NCI-H226 (cell line): ENCODE measurements at regions not wholly inside any gene's neighbourhood (a gene's known extent, or its start where the extent isn't known, plus 50 kb on each side); places are given as distances from the start of the nearest gene placed in this dataset.

ENCODE experiments used
- DNase-seq: peaks from one replicate; pipeline ENCODE4 v3.0.0-alpha.2; 2015

DNA sequence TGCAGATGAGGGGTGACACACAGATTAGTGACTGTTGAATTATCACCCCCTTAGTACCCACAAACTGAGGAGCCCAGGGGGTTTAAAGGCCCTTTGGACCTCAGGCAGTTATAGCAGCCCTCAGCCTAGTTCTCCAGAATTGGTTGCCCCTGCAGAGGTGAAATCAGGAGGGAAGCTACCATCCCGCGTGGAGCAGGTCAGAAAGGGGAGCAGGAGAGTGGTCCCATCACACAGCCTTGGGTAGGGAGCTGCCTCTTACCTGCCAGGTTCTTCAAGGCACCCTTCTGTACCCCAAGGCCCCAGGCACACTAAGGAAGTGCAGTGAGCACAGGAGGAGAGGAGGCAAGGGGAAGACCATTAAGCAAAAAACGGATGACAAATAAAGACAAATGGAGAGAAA lies 121.2 kb upstream of the TNR start:
- no peak for DNase-seq

DNA sequence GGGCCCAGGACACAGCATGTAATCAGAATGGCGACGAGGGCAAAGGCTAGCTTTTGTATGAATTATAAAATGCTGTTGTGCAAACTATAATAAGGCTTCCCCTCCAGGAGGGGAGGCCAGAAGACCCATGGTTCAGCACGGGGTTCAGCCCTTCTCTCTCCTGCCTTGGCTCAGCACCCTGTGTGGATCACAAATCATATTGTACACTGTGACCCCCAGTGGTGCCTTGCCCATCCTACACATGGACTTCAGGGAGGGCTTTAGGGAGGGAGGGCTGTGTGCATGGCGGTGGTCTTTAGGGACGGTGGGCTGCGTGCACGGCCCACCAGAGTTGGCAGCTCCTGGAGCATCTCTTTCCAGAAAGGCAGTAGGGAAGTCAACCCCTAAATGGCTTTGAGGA lies 120.8 kb upstream of the TNR start:
- DNase-seq = no peak

DNA sequence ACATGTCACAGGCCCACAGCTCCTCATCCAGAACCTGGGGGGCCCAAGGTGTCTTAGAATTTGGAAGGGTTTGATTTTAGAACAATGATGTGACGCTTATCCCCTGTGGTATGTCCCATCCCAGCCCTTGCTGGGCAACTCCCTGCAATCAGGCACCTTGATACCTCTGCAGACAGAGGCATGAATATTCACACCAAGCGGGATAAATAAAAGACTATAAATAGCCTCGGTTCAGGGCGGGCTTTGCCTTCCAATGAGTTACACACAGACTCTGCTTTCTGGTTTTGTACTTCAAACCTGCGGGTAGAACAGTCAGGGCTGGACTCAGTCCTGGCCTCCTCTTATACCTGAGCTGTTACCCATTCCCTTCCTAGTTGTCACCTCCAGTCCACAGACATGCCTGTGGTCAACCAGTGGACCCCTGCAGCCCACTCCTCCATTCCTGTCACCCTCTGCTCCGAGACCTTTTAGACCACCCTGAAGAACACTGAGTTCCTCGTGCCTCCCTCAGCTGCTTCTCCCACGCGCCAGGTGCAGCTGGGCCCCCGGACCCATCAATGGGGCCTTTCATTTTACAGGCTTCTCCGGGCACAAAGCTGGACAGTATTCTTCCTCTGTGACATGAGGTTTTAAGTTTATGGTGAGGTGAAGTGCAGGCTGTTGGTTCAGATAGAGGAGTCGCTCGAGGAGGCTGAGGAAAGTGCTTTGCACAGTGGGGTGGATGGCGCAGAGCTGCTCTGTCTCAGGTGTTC lies 120.1 kb upstream of the TNR start:
- no peak for DNase-seq

DNA sequence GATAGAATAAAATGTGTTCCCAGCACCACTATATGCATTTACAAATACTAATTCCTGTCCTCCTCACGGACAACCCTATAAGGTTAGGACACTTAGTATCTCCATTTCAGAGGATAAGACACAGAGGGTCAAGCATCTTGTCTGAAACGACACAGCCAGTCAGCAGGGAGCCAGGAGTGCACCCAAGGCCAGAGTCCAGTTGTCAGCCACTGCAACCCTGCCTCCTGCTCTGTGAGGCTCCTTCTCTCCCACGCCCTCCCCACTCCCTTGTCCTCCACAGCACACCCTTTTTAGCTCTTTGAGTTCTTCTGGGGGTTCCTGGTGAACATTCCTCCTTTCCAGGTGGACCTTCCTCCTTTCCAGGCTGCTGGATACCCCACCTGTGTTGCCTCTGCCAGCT lies 119.0 kb upstream of the TNR start:
- no peak for DNase-seq

DNA sequence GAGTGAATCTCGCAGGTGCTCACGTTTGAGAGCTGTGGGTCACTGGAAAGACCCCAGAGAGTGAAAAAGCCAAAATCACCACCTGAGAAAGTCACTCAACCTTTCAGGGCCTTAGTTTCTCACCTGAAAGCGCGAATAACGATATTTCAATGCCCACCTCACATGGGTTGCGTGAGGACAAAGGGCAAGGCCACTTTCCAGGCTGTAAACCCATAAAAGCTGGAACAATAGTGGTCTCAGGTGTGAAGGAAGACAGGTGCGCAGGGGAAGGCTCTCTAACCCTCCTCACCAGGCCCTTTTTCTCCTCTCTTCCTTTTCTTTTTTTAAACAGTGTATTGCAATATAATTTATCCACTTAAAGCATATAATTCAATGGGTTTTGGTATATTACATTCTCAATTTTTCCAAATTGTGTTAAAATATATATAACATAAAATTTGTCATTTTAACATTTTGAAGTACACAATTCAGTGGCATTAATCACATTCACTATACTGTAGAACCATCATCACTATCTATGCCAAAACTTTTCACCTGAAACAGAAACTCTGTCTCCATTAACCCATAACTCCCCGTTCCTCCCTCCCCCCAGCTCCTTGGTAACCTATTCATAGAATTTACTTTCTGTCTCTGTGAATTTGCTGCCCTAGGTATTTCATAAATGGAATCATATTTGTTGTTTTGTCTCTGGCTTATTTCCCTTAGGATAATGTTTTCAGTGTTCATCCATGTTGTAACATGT lies 118.4 kb upstream of the TNR start:
- no peak for DNase-seq

DNA sequence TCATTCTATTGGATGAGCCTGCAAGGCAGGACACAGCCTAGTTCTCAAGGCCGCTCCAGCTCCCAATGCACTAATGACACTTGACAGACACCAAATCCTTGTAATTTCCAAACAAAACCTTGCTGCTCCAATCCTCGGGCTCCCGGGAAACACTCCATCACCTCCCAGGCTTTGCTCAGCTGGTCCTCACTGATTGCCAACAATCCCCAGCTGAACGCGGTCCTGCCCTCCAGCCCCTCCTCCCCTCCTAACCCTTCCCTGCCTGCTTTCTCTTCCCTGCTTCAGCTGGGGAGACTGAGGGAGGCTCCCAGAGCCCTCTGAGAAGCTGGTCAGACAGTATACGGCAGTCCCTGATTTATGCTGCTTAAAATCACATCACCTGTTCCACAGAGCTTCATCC lies 114.4 kb upstream of the TNR start:
- no peak for DNase-seq

DNA sequence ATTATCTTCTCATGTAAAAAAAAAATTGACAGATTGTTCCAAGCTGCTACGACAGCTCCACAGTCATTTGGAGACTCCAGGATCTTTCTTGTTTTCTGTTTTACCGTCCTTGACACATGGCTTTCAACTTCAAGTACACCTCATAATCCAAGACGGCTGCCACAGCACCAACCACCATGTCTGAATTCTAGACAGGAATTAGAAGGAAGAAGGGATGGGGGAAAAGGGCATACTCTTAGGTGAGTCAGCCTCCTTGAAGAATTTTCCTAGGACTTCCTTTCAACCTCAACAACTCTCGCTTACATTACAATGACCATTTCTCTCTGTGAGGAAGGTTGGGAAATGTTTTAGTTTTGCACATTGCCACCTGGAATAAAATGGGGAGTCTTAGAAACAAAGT lies 110.3 kb upstream of the TNR start:
- DNase-seq = no peak

DNA sequence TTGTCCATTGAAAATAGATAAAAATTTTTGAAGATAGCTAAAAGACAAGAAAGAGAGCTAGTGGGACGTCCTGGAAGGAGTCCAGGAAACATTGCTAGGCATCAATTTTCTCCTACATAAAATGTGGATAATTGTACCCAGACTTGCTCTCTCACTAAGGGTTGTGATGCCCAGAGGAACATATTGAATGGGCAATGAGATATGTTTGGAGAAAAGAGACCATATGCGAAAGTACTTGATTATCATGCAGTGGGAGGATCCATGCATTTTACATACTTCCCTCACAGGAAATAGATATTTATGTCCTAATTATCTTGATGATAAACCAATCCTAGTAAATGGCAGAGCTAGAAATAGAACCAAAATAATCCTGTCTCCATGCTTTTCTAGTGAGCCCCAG lies 108.4 kb upstream of the TNR start:
- no peak for DNase-seq

DNA sequence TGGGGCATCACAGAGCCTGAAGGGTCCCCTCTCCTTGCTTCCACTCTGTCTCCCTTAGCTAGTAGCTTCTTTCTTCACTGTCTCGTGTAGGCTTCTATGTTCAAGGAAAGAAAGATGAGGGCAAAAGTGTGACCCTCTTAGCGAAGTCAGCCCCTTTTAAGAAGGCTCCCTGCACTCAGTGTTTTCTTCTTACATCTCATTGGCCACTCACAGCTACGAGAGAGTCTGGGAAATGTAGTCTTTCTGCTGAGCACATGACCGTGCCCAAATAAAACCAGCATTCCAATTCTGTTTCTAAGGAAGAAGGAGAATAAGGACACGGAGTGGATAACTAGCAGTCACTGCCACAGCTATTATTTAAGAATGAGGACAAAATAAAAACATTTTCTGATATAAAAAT lies 104.9 kb upstream of the TNR start:
- no peak for DNase-seq

DNA sequence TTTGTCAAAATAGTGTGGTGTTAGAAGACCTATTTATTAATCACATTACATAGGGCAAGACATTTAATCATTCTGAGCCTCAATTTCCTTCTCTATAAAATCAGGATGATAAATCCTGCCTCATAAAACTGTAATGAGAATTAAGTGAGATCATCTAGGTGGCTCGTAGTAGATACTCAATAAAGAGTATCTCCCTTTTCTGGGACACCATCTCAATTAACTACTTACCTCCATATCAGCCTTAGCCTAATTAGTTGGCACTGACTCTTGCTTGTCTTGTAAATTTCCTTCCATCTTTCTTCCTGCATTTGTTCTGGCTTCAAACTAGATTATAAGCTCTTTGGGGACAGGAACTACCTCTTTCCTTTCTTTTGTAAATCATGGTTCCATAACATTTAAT lies 102.6 kb upstream of the TNR start:
- DNase-seq = no peak

DNA sequence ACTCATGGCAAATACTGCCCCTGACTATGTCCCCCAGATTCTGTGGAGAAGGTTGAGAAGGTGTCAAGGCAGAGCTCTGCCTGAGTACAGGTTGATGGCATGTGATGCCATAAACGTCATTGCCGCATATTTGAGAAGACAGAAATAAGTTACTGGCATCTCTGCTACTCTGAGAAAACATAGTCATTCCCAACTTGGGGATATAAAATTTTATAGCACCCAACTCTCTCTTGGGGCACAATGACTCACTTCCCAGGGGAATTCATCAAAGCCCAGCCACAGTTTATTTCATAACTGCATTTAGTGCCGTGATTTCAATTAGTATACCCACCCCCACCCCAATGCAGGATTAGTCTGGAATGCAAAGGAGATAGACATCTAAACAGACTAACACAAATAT lies 101.9 kb upstream of the TNR start:
- DNase-seq = no peak

DNA sequence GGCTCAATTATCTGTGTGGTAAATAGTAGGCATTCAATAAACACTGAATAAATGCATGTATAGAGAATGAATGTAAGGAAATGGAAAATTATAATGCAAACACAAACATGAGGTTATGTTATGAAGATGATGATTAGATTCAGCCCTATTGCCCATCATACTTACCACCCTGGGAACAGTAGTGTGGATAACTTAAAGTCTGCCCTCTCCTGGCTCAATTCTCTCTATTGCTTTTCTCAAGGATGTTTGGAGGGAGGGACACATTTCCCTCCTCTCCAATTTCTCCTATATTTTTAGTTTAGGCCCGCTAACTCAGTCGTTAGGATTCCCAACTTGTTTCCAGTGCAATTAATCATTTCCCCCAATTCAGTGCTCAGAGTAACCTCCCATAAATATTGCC lies 101.5 kb upstream of the TNR start:
- DNase-seq = no peak

DNA sequence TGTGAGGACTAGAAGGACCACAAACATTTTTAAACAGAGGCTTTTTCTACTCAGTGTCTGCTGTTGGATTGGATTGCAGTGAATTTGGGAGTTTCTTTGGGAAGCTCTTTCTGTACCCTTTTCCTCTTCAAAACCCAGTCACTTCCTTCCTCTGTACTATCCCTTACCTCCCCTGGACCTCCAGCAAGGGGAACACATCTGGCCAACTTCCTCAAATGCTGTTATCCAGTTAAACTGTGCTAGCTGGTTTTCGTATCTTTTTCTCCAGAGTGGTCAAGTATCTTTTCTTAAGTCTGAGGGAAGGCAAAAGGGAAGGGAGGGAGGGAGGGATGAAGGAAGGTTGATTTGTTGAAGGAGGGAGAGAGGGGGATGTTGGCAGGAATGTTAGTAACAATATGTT lies 99.2 kb upstream of the TNR start:
- DNase-seq = no peak

DNA sequence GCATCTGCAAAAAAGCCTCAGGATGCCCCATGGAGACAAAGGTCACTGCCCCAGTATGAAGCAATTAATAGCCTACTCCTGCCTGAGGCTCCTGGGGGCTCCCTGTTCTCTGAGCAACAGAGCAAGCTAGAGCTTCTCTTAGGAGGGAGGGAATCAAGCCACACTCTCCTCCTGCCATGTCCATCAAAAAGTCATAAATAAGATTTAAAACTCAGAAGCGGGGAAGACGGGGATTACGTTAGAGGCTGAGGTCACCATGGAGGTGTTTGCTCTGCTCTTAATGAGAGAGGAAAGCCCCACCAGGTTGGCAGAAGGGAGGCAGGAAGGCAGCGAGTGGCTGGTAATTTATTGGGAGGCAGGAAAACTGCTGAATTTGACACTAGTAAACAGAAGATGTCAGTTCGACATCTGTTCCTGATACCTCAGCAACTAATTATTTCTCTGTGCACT lies 98.4 kb upstream of the TNR start:
- no peak for DNase-seq

DNA sequence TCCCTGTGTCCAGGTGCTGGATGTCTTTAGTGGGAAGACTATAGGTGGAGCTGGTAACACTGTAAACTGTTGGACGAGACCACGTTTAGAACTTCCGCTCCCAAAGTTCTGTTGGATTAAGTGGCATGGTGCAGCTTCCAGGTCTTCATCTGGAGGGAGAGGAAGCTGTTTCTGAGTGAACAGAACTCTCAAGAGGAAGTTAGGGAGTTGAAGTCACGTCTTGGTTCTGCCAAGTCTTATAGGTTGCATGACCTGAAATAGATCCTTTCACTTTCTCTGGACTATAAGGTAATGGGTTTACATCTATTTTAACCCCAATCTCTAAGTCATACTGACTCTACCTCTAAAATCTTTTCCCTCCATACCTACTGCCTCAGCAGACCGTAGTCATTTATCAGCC lies 97.4 kb upstream of the TNR start:
- DNase-seq = no peak

DNA sequence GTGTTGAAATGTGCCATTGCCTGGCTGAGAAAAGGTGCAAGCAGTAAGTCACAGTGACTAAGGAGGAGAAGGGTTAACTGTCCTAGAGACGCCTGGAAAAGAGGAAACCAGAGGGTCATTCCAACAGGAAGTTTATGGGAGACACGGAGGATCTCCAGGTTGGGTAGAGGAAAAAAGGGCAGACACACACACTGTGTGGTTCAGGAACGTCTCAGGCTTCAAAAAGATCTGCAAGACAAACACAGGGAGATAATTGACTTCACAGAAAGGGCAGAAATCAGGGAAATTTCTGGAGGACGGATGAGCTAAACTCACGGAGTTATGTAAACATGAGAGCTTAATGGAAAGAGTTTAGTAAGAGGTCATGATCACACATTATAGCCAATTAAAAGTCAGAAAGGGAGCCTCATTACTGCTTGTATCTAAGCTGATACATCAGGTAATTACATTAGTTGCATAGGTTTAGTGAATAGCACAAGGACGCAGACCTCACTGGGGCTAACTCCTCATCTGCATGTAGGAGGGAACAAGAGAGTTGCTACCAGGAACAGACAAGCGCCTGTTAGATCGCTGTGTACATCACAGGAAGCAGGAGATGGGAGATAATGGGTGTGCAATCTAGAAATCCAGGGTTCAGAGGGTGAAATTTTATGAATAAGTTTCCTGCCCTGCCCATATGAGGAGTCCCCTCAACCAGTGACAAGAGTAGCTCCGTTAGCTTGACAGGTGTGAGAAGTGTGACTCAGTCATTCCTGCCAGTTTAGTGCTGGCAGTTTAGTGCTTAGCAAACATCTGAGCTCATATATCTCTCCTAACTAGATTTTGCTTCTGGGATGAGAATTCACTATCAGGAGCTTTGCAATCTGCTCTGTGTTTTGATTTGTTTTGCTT lies 96.6 kb upstream of the TNR start:
- no peak for DNase-seq

DNA sequence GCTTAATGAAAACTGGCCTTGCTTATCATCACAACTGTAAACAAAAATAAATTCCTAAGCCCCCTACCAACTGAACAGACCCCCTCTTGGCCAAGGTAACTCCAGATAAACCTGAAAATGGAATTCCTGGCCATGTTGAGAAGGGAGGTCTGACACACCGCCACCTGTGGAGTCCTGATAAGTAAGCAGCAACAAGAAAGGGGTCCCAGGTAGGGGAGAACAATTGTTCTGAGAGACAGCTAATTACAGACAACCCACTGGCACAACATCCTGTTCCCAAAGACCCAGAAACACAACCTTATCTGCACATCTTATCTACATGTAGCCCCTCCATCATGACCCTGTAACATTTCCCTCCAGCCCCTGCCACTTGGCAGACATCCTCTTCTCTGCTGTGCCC lies 91.2 kb upstream of the TNR start:
- DNase-seq = no peak

DNA sequence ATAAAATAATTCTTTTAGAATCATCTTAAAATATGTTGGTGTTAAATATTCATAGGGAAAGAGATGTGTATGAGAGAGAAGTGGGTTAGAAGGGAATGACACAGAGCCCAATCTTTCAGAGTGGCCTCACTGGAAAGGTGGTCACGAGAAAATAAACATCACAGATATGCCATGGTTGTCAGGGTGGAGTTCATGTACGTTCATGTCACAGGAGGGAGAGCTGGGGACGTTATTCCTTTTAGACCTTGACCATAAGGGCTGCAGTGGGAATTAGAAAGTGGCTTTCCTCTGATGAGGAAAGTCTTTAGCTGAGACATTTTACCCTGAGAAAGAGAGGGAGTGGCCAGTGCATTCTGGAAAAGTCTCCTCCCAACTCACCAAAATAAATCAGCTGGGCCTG lies 90.6 kb upstream of the TNR start:
- DNase-seq = no peak

DNA sequence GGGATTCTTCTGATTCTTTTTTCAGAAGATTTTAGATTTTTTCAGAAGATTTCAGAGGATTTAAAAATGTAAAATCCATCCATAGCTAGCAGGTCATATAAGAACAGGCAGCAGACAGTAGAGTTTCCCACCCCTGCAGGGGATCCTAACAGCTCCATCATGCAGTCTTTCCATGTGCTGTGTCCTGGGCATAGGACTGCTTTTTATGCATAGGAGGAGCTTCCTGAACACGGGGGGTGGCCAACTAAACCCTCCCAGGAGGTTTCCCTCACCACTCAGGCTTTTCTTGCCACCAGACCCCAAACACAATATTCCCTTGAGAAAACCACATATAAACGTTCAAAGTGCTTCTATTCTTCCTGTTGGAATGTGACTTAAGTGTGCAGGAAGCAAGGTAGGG lies 90.1 kb upstream of the TNR start:
- DNase-seq = no peak

DNA sequence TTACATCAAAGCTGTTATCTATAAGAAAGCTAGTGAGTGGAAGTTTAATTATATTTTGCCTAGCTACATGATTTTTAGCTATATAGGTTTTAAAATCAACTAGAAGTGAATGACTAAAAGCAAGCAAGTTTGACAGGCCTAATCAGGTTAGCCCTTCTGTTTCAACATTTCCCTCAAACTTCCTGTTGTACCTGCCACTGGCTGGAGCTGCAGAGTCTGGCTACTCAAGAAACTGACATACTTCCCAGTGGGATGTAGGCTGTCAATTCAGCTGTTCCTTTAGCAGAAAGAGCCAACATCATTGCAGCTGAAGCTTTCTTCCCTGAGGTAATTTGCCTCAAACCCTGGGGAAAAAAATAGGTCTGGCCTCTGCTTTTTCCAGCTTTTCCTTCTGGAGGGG lies 87.1 kb upstream of the TNR start:
- DNase-seq = no peak

DNA sequence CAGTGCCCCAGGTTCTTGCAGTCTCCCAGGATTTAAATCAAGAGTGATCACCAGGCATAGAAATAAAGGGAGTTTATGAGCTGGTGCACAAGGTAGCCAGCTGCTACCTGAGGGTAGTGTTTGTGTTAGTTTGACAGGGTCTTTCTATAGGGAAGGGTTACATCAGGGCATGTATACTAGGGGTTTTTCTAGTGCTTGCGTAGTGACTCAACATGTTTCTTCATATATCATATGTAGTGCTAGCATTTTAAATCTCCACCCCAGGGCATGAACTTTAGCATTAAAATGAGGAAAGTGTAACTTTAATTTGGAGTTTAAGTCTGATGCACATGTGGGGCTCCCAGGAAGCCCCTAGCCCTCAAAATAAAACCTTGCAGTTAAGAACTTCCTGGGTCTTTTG lies 86.5 kb upstream of the TNR start:
- DNase-seq = no peak

DNA sequence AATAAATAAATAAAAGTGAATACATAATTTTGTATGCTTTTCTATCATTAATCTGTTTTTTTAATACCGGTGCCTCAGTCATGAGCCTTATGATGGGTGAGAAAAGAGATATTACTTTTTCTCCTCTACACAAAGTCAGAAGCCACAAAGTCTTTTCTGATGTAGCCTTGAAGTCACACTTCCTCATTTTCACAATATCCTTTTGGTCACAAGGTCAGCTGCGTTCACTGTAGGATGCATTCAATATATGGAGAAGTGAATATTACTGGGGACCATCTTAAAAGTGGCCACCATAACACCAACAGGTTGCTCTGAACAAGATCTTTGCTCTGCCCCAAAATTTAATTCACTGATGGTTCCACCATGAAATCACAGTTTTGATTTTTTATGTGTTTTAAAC lies 83.3 kb upstream of the TNR start:
- DNase-seq = no peak

DNA sequence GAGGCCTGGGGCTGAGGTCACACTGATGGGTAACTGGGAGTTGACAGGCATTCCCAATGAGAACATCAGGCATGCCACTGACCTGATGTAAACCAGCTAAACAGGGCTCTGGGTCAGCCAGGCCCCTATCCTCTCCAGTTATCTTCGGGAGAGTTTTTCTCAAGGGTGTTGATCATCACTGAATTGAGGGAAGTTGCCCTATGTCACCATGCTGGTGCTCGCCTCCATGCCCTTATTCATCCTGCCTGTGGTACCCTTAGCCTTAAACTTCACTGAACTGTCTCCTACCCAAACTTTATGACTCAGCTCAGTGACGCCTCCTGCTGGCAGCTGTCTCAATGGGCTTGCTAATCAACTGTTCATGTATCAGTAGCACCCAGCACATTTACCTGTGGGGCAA lies 80.7 kb upstream of the TNR start:
- no peak for DNase-seq

DNA sequence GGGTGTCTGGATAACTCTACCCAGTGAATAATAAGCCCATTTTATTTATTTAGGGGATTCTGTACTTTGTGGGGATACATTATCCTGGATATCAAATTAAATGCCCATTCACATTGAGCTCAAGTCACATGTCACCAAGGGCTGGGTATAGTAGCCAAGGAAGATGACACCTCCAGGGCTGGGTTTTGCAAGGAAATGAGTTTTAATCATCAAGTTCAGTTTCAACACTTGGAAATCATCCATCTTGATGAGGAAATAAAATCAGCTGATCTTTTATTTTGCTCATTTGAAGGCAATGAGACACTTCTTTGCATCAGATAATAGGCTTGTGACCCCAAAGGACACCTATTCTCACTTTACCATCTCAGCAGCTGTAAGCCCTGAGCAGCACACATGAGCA lies 80.0 kb upstream of the TNR start:
- DNase-seq = no peak
